H9 (cell line): ENCODE measurements at regions not wholly inside any gene's neighbourhood (a gene's known extent, or its start where the extent isn't known, plus 50 kb on each side); places are given as distances from the start of the nearest gene placed in this dataset.

ENCODE experiments used
- DNase-seq: peaks from one replicate; pipeline ENCODE4 v3.0.0-alpha.2; 2017
- H2AFZ ChIP-seq: one replicate; pipeline ENCODE4 v1.6.1; 2013; ENCODE audit warnings: mild to moderate bottlenecking, low read length, control low read depth, moderate library complexity
- H2AK5ac ChIP-seq: 2 replicates; pipeline ENCODE4 v1.6.1; 2013; ENCODE audit warnings: low read length, control low read depth, mixed read lengths; ENCODE audit not compliant: insufficient read length
- H2BK120ac ChIP-seq: one replicate; pipeline ENCODE4 v1.6.1; 2013; ENCODE audit warnings: low read depth, mild to moderate bottlenecking, low read length, control low read depth, inconsistent platforms; ENCODE audit not compliant: poor library complexity, severe bottlenecking
- H2BK12ac ChIP-seq: 2 replicates; pipeline ENCODE4 v1.6.1; 2013; ENCODE audit warnings: low read length, control low read depth, mixed read lengths, low read depth; ENCODE audit not compliant: insufficient read length
- H2BK15ac ChIP-seq: 2 replicates; pipeline ENCODE4 v1.6.1; 2013; ENCODE audit warnings: low read depth, low read length, control low read depth
- H2BK20ac ChIP-seq: one replicate; pipeline ENCODE4 v1.6.1; 2013; ENCODE audit warnings: low read depth, mild to moderate bottlenecking, low read length, control low read depth, inconsistent platforms; ENCODE audit not compliant: poor library complexity, severe bottlenecking
- H2BK5ac ChIP-seq: 2 replicates; pipeline ENCODE4 v1.6.1; 2013; ENCODE audit warnings: low read length, control low read depth, mixed read lengths; ENCODE audit not compliant: insufficient read length
- H3K14ac ChIP-seq: 2 replicates; pipeline ENCODE4 v1.6.1; 2013; ENCODE audit warnings: low read length, control low read depth; ENCODE audit not compliant: insufficient read depth
- H3K18ac ChIP-seq: 2 replicates; pipeline ENCODE4 v1.6.1; 2013; ENCODE audit warnings: low read depth, mild to moderate bottlenecking, mixed read lengths, low read length, control low read depth; ENCODE audit not compliant: insufficient read length
- H3K23ac ChIP-seq: 2 replicates; pipeline ENCODE4 v1.6.1; 2013; ENCODE audit warnings: low read length, control low read depth, mixed read lengths, low read depth; ENCODE audit not compliant: insufficient read length
- H3K23me2 ChIP-seq: 2 replicates; pipeline ENCODE4 v1.6.1; 2013; ENCODE audit warnings: low read depth, mild to moderate bottlenecking, mixed read lengths, low read length, control low read depth; ENCODE audit not compliant: insufficient read length, poor library complexity, severe bottlenecking
- H3K27ac ChIP-seq: 2 replicates; pipeline ENCODE4 v1.5.1; 2013; ENCODE audit warnings: low read length, control low read depth, mixed read lengths, low read depth; ENCODE audit not compliant: insufficient read length
- H3K27me3 ChIP-seq: 2 replicates; pipeline ENCODE4 v1.6.1; 2013; ENCODE audit warnings: low read length, control low read depth, inconsistent platforms; ENCODE audit not compliant: insufficient read depth
- H3K4ac ChIP-seq: 2 replicates; pipeline ENCODE4 v1.6.1; 2013; ENCODE audit warnings: low read depth, mild to moderate bottlenecking, control low read depth, inconsistent platforms, low read length, moderate library complexity
- H3K4me1 ChIP-seq: 2 replicates; pipeline ENCODE4 v1.6.1; 2013; ENCODE audit warnings: low read length, control low read depth, inconsistent platforms; ENCODE audit not compliant: insufficient read depth
- H3K4me2 ChIP-seq: 2 replicates; pipeline ENCODE4 v1.6.1; 2013; ENCODE audit warnings: low read length, control low read depth, mixed read lengths; ENCODE audit not compliant: insufficient read length, insufficient read depth
- H3K56ac ChIP-seq: 2 replicates; pipeline ENCODE4 v1.6.1; 2013; ENCODE audit warnings: low read depth, mild to moderate bottlenecking, mixed read lengths, low read length, control low read depth; ENCODE audit not compliant: insufficient read length
- H3K79me1 ChIP-seq: 2 replicates; pipeline ENCODE4 v1.6.1; 2013; ENCODE audit warnings: low read depth, mild to moderate bottlenecking, moderate library complexity, low read length, control low read depth, inconsistent platforms; ENCODE audit not compliant: insufficient read depth, poor library complexity, severe bottlenecking
- H3K79me2 ChIP-seq: 2 replicates; pipeline ENCODE4 v1.6.1; 2013; ENCODE audit warnings: low read length, control low read depth, inconsistent platforms; ENCODE audit not compliant: insufficient read depth
- H3K9ac ChIP-seq: 2 replicates; pipeline ENCODE4 v1.6.1; 2013; ENCODE audit warnings: low read length, control low read depth, mixed read lengths; ENCODE audit not compliant: insufficient read length; ENCODE audit errors: extremely low read depth
- H3K9me3 ChIP-seq: one replicate; pipeline ENCODE4 v1.6.1; 2013; ENCODE audit warnings: low read depth, low read length, inconsistent platforms; ENCODE audit not compliant: control insufficient read depth
- H3T11ph ChIP-seq: one replicate; pipeline ENCODE4 v1.6.1; 2013; ENCODE audit warnings: mild to moderate bottlenecking, low read length, control low read depth, inconsistent platforms
- H4K20me1 ChIP-seq: one replicate; pipeline ENCODE4 v1.6.1; 2013; ENCODE audit not compliant: control insufficient read depth, insufficient read length, insufficient read depth
- H4K5ac ChIP-seq: 2 replicates; pipeline ENCODE4 v1.6.1; 2013; ENCODE audit warnings: low read depth, mild to moderate bottlenecking, mixed read lengths, low read length, control low read depth; ENCODE audit not compliant: insufficient read length
- H4K8ac ChIP-seq: replicated peaks from 2 replicates; pipeline ENCODE4 v1.6.1; 2013; ENCODE audit warnings: low read length, control low read depth, mixed read lengths, low read depth; ENCODE audit not compliant: insufficient read length
- H4K91ac ChIP-seq: 2 replicates; pipeline ENCODE4 v1.6.1; 2013; ENCODE audit warnings: low read depth, mild to moderate bottlenecking, moderate library complexity, mixed read lengths, low read length, control low read depth; ENCODE audit not compliant: insufficient read length
- H3K27ac Mint-ChIP-seq, 3 experiments: 2 replicates in 2 of 3; 3 replicates in 1 of 3; pipeline ENCODE4 v1.8.0; 2020 to 2021; ENCODE audit warnings: mixed read lengths in 3 of 3, mild to moderate bottlenecking in 1 of 3, moderate library complexity in 1 of 3
- H3K27me3 Mint-ChIP-seq: 2 replicates; pipeline ENCODE4 v1.8.0; 2021; ENCODE audit warnings: low read depth, mild to moderate bottlenecking, moderate library complexity, mixed read lengths
- H3K36me3 Mint-ChIP-seq, 3 experiments: 2 replicates in 2 of 3; 3 replicates in 1 of 3; pipeline ENCODE4 v1.8.0; 2020 to 2021; ENCODE audit warnings: low read depth in 3 of 3, mixed read lengths in 3 of 3; ENCODE audit not compliant: insufficient read depth in 1 of 3
- H3K4me1 Mint-ChIP-seq, 2 experiments: 2 replicates each; pipeline ENCODE4 v1.8.0; 2020; ENCODE audit warnings: mixed read lengths in 2 of 2
- H3K4me3 Mint-ChIP-seq, 2 experiments: 2 replicates in 1 of 2; 3 replicates in 1 of 2; pipeline ENCODE4 v1.8.0; 2020 to 2021; ENCODE audit warnings: mild to moderate bottlenecking in 2 of 2, mixed read lengths in 2 of 2, moderate library complexity in 1 of 2
- H3K9me3 Mint-ChIP-seq, 2 experiments: 2 replicates in 1 of 2; 3 replicates in 1 of 2; pipeline ENCODE4 v1.8.0; 2020; ENCODE audit warnings: mild to moderate bottlenecking in 2 of 2, mixed read lengths in 2 of 2, moderate library complexity in 1 of 2
- CTCF ChIP-seq: fragments of 200-600 bp; sonication (generic); conservative IDR thresholded peaks from 3 replicates; pipeline ENCODE4 v1.8.0; 2021; ENCODE audit warnings: antibody characterized with exemption, mild to moderate bottlenecking
- WGBS: extraction: QIAGEN DNeasy Blood & Tissue Kit; methylation state at CpG from one replicate; pipeline ENCODE4 v1.1.7; 2013; ENCODE audit warnings: missing lambda C conversion rate, low lambda C conversion rate, mixed read lengths; ENCODE audit not compliant: insufficient read length; ENCODE audit errors: extremely low coverage; 5-methylcytosine and 5-hydroxymethylcytosine counted together

GRCh38 chr11:101327908-101328307 lies 198.3 kb upstream of the PGR start:
- no peak overlapping the region for H3K56ac ChIP-seq
- no peak overlapping the region for H3T11ph ChIP-seq
- H3K14ac ChIP-seq, result no peak overlapping the region
- no peak for TF ChIP-seq CTCF
- no peak for DNase-seq
- no peak overlapping the region for H3K4ac ChIP-seq
- H2BK15ac ChIP-seq, result no peak overlapping the region
- no peak overlapping the region for H3K27ac ChIP-seq
- no peaks in the 10 kb centered on the region for H3K4me1 ChIP-seq
- no peaks in the 10 kb centered on the region for H4K20me1 ChIP-seq
- no peaks in the 10 kb centered on the region for H3K79me2 ChIP-seq
- no peak overlapping the region for H2AK5ac ChIP-seq
- H3K23ac ChIP-seq, result no peak overlapping the region
- Mint-ChIP-seq H3K27me3 (no peaks in the 10 kb centered on the region; the same call in 1 of the 2 replicates), H3K36me3 (no peaks in the 10 kb centered on the region), H3K27ac (no peak overlapping the region), H3K9me3 (no peaks in the 10 kb centered on the region), H3K4me3 (no peak overlapping the region), H3K4me1 (no peaks in the 10 kb centered on the region)
- no peaks in the 10 kb centered on the region for H3K27me3 ChIP-seq
- no peak overlapping the region for H2BK120ac ChIP-seq
- no peaks in the 10 kb centered on the region for H3K79me1 ChIP-seq
- no peak overlapping the region for H2AFZ ChIP-seq
- no peak overlapping the region for H2BK5ac ChIP-seq
- H4K5ac ChIP-seq, result no peak overlapping the region
- H3K18ac ChIP-seq, result no peak overlapping the region
- H2BK12ac ChIP-seq, result no peak overlapping the region
- no peak overlapping the region for H2BK20ac ChIP-seq
- no peaks in the 10 kb centered on the region for H3K23me2 ChIP-seq
- H3K9me3 ChIP-seq, result no peaks in the 10 kb centered on the region
- no peak overlapping the region for H3K9ac ChIP-seq
- H4K91ac ChIP-seq, result no peak overlapping the region
- no peak overlapping the region for H4K8ac ChIP-seq
- no peak overlapping the region for H3K4me2 ChIP-seq
- no CpG with 5 or more reads among the region's 3 CpGs for WGBS
